H7 (cell line): ENCODE measurements at regions not wholly inside any gene's neighbourhood (a gene's known extent, or its start where the extent isn't known, plus 50 kb on each side); places are given as distances from the start of the nearest gene placed in this dataset.
A peak's percentile ranks its signal among the peaks of the same experiment; 100 is the strongest.

Source experiments
- DNase-seq: peaks from one replicate; pipeline ENCODE4 v3.0.0; 2012
- H3K27me3 ChIP-seq: 2 replicates; pipeline ENCODE4 v1.6.0; 2011; ENCODE audit warnings: mild to moderate bottlenecking, low read length; ENCODE audit not compliant: control insufficient read depth, insufficient read depth
- H3K36me3 ChIP-seq: replicated peaks from 2 replicates; pipeline ENCODE4 v1.5.1; 2011; ENCODE audit warnings: low read length; ENCODE audit not compliant: control insufficient read depth, insufficient read depth
- H3K4me3 ChIP-seq: 2 replicates; pipeline ENCODE4 v1.5.1; 2011; ENCODE audit warnings: low read depth, mild to moderate bottlenecking, control low read depth, low read length, moderate library complexity; ENCODE audit not compliant: insufficient read depth

- H3K27me3 ChIP-seq, result no peaks in the 10 kb centered on the region
- DNase-seq, result peak; percentile 4
- H3K36me3 ChIP-seq, result no peaks in the 10 kb centered on the region
- H3K4me3 ChIP-seq, result no peak overlapping the region
These were observed 505.6 kb upstream of the KIRREL3 start for GRCh38 chr11:127506126-127506525.

GRCh38 chr11:127496165-127496564 lies 495.6 kb upstream of the KIRREL3 start:
- no peaks in the 10 kb centered on the region for H3K27me3 ChIP-seq
- no peak overlapping the region for H3K4me3 ChIP-seq
- no peak for DNase-seq
- no peaks in the 10 kb centered on the region for H3K36me3 ChIP-seq

- Histone ChIP-seq H3K4me3 (no peak overlapping the region), H3K36me3 (no peaks in the 10 kb centered on the region), H3K27me3 (no peaks in the 10 kb centered on the region)
- DNase-seq, result peak; percentile 13
These were observed 492.9 kb upstream of the KIRREL3 start for GRCh38 chr11:127493330-127494022.

GRCh38 chr11:127492029-127492428 lies 491.5 kb upstream of the KIRREL3 start:
- no peak overlapping the region for H3K4me3 ChIP-seq
- no peak for DNase-seq
- H3K36me3 ChIP-seq, result no peaks in the 10 kb centered on the region
- H3K27me3 ChIP-seq, result no peaks in the 10 kb centered on the region

- no peak overlapping the region for H3K4me3 ChIP-seq
These were observed 491.0 kb upstream of the KIRREL3 start for GRCh38 chr11:127491589-127491988.

GRCh38 chr11:127490896-127491295 lies 490.3 kb upstream of the KIRREL3 start:
- no peak for DNase-seq
- no peaks in the 10 kb centered on the region for H3K27me3 ChIP-seq
- H3K4me3 ChIP-seq, result no peak overlapping the region
- no peaks in the 10 kb centered on the region for H3K36me3 ChIP-seq

More at GRCh38 chr11:127491589-127491988, 491.0 kb upstream of the KIRREL3 start:
- Histone ChIP-seq H3K27me3 (no peaks in the 10 kb centered on the region), H3K36me3 (no peaks in the 10 kb centered on the region)
- DNase-seq, result no peak

- Histone ChIP-seq H3K36me3 (no peaks in the 10 kb centered on the region), H3K27me3 (no peaks in the 10 kb centered on the region), H3K4me3 (no peak overlapping the region)
- DNase-seq, result no peak
These were observed 485.0 kb upstream of the KIRREL3 start for GRCh38 chr11:127485541-127485940.

- no peak overlapping the region for H3K4me3 ChIP-seq
- H3K36me3 ChIP-seq, result no peaks in the 10 kb centered on the region
- H3K27me3 ChIP-seq, result no peaks in the 10 kb centered on the region
- no peak for DNase-seq
These were observed 480.8 kb upstream of the KIRREL3 start for GRCh38 chr11:127481391-127481790.

GRCh38 chr11:127478826-127479225 lies 478.3 kb upstream of the KIRREL3 start:
- DNase-seq, result no peak
- no peaks in the 10 kb centered on the region for H3K36me3 ChIP-seq
- H3K4me3 ChIP-seq, result no peak overlapping the region
- no peaks in the 10 kb centered on the region for H3K27me3 ChIP-seq

GRCh38 chr11:127474766-127475165 lies 474.2 kb upstream of the KIRREL3 start:
- Histone ChIP-seq H3K27me3 (no peaks in the 10 kb centered on the region), H3K36me3 (no peaks in the 10 kb centered on the region), H3K4me3 (no peak overlapping the region)
- DNase-seq, result no peak

- H3K27me3 ChIP-seq, result no peaks in the 10 kb centered on the region
- no peak for DNase-seq
- no peaks in the 10 kb centered on the region for H3K36me3 ChIP-seq
- no peak overlapping the region for H3K4me3 ChIP-seq
These were observed 471.9 kb upstream of the KIRREL3 start for GRCh38 chr11:127472505-127472904.

GRCh38 chr11:127471662-127472061 lies 471.1 kb upstream of the KIRREL3 start:
- DNase-seq, result peak; percentile 10
- H3K4me3 ChIP-seq, result no peak overlapping the region
- H3K27me3 ChIP-seq, result no peaks in the 10 kb centered on the region
- no peaks in the 10 kb centered on the region for H3K36me3 ChIP-seq

- Histone ChIP-seq H3K27me3 (no peaks in the 10 kb centered on the region), H3K4me3 (no peak overlapping the region), H3K36me3 (no peaks in the 10 kb centered on the region)
- peak; percentile 23 for DNase-seq
These were observed 469.8 kb upstream of the KIRREL3 start for GRCh38 chr11:127470306-127470884.

- no peak for DNase-seq
These were observed 463.8 kb upstream of the KIRREL3 start for GRCh38 chr11:127464325-127464724.

GRCh38 chr11:127462065-127462344 lies 461.4 kb upstream of the KIRREL3 start:
- Histone ChIP-seq H3K36me3 (no peaks in the 10 kb centered on the region), H3K27me3 (no peaks in the 10 kb centered on the region), H3K4me3 (no peak overlapping the region)
- no peak for DNase-seq

More at GRCh38 chr11:127464325-127464724, 463.8 kb upstream of the KIRREL3 start:
- H3K36me3 ChIP-seq, result no peaks in the 10 kb centered on the region
- H3K27me3 ChIP-seq, result no peaks in the 10 kb centered on the region
- H3K4me3 ChIP-seq, result no peak overlapping the region
